ENCODE measurements at regions not wholly inside any gene's neighbourhood (a gene's known extent, or its start where the extent isn't known, plus 50 kb on each side); places are given as distances from the start of the nearest gene placed in this dataset.

GRCh38 chrX:116862340-116862739 is 399.6 kb upstream of the CT83 start:
- Histone ChIP-seq H2AK5ac (ENCODE audit: low read length) (no peak overlapping the region), H3K18ac (ENCODE audit: low read length) (no peak overlapping the region), H3K27ac (ENCODE audit: low read depth, low read length) (no peak overlapping the region), H3K14ac (ENCODE audit: low read length) (no peak overlapping the region), H3K4me2 (ENCODE audit: low read length) (no peak overlapping the region), H3K27me3 (ENCODE audit: insufficient read depth, low read length) (no peaks in the 10 kb centered on the region), H4K8ac (ENCODE audit: low read depth, low read length) (no peak overlapping the region), H3K9ac (ENCODE audit: low read length) (no peak overlapping the region), H4K12ac (ENCODE audit: low read depth, low read length) (no peak overlapping the region), H3K79me2 (ENCODE audit: control insufficient read depth, insufficient read depth, low read length, poor library complexity) (no peaks in the 10 kb centered on the region), H4K91ac (ENCODE audit: low read depth, low read length) (no peak overlapping the region), H2BK120ac (ENCODE audit: insufficient read depth, low read length, poor library complexity) (no peak overlapping the region), H3K79me1 (ENCODE audit: low read length) (no peaks in the 10 kb centered on the region), H3K4me3 (ENCODE audit: low read depth, low read length) (no peak overlapping the region), H3K9me3 (ENCODE audit: insufficient read depth, low read depth, low read length) (no peaks in the 10 kb centered on the region), H2AFZ (ENCODE audit: insufficient read depth, low read length, poor library complexity) (no peak overlapping the region), H2BK5ac (ENCODE audit: low read depth, low read length, poor library complexity) (no peak overlapping the region), H2BK12ac (ENCODE audit: low read length) (no peak overlapping the region), H3K23ac (ENCODE audit: low read length) (no peak overlapping the region), H3K4me1 (ENCODE audit: control insufficient read depth in 1 of 2, insufficient read depth in 2 of 2, low read length in 2 of 2) (no peaks in the 10 kb centered on the region), H3K4ac (ENCODE audit: low read depth, low read length) (no peak overlapping the region), H3K36me3 (ENCODE audit: control insufficient read depth in 1 of 2, insufficient read depth in 2 of 2, low read length in 2 of 2) (no peaks in the 10 kb centered on the region)
- no CpG with 5 or more reads among the region's 1 CpG for WGBS (ENCODE audit: extremely low coverage, insufficient coverage, insufficient read length)
- no peak for DNase-seq

DNA sequence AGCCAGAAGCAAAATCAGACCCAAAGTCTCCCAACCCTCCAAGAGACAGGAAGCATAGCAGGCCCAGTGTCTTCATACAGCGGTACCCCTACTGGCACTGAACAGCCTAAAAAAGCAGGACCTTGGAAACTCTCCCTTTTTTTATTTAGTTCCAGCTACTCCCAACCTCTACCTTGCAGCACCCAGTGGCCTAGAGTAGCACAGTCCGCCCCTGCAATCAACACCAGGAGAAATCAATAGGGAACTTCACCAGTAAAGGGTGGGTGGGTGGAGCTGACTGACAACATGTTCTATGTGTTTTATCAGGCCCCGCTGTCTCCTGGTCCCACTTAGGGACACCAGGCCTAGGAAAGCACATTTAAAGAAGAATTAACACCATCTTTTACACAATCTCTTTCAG is 378.5 kb upstream of the CT83 start:
- H3K4ac ChIP-seq (ENCODE audit: low read depth, low read length) = no peak overlapping the region
- no peak overlapping the region for H3K4me2 ChIP-seq (ENCODE audit: low read length)
- no peak overlapping the region for H4K8ac ChIP-seq (ENCODE audit: low read depth, low read length)
- H3K9ac ChIP-seq (ENCODE audit: low read length) = no peak overlapping the region
- no peak for DNase-seq
- no peaks in the 10 kb centered on the region for H3K9me3 ChIP-seq (ENCODE audit: insufficient read depth, low read depth, low read length)
- no peak overlapping the region for H2AK5ac ChIP-seq (ENCODE audit: low read length)
- no peak overlapping the region for H3K23ac ChIP-seq (ENCODE audit: low read length)
- H3K79me2 ChIP-seq (ENCODE audit: control insufficient read depth, insufficient read depth, low read length, poor library complexity) = no peaks in the 10 kb centered on the region
- H2BK5ac ChIP-seq (ENCODE audit: low read depth, low read length, poor library complexity) = no peak overlapping the region
- H2BK12ac ChIP-seq (ENCODE audit: low read length) = no peak overlapping the region
- WGBS (ENCODE audit: extremely low coverage, insufficient coverage, insufficient read length) = no CpG with 5 or more reads among the region's 3 CpGs
- no peaks in the 10 kb centered on the region for H3K79me1 ChIP-seq (ENCODE audit: low read length)
- no peak overlapping the region for H2AFZ ChIP-seq (ENCODE audit: insufficient read depth, low read length, poor library complexity)
- no peaks in the 10 kb centered on the region for H3K27me3 ChIP-seq (ENCODE audit: insufficient read depth, low read length)
- no peak overlapping the region for H3K27ac ChIP-seq (ENCODE audit: low read depth, low read length)
- no peak overlapping the region for H3K4me3 ChIP-seq (ENCODE audit: low read depth, low read length)
- no peaks in the 10 kb centered on the region for H3K36me3 ChIP-seq (ENCODE audit: control insufficient read depth in 1 of 2, insufficient read depth in 2 of 2, low read length in 2 of 2)
- H4K12ac ChIP-seq (ENCODE audit: low read depth, low read length) = no peak overlapping the region
- H4K91ac ChIP-seq (ENCODE audit: low read depth, low read length) = no peak overlapping the region
- no peak overlapping the region for H3K14ac ChIP-seq (ENCODE audit: low read length)
- H3K18ac ChIP-seq (ENCODE audit: low read length) = no peak overlapping the region
- no peak overlapping the region for H2BK120ac ChIP-seq (ENCODE audit: insufficient read depth, low read length, poor library complexity)
- no peaks in the 10 kb centered on the region for H3K4me1 ChIP-seq (ENCODE audit: control insufficient read depth in 1 of 2, insufficient read depth in 2 of 2, low read length in 2 of 2)

GRCh38 chrX:116827063-116827462 is 364.3 kb upstream of the CT83 start:
- no peaks in the 10 kb centered on the region for H3K36me3 ChIP-seq (ENCODE audit: control insufficient read depth in 1 of 2, insufficient read depth in 2 of 2, low read length in 2 of 2)
- H2BK12ac ChIP-seq (ENCODE audit: low read length) = no peak overlapping the region
- no CpG with 5 or more reads among the region's 4 CpGs for WGBS (ENCODE audit: extremely low coverage, insufficient coverage, insufficient read length)
- no peak for DNase-seq
- no peak overlapping the region for H3K9ac ChIP-seq (ENCODE audit: low read length)
- H3K23ac ChIP-seq (ENCODE audit: low read length) = no peak overlapping the region
- H3K4ac ChIP-seq (ENCODE audit: low read depth, low read length) = no peak overlapping the region
- H2AFZ ChIP-seq (ENCODE audit: insufficient read depth, low read length, poor library complexity) = no peak overlapping the region
- no peak overlapping the region for H4K8ac ChIP-seq (ENCODE audit: low read depth, low read length)
- H3K27ac ChIP-seq (ENCODE audit: low read depth, low read length) = no peak overlapping the region
- H4K12ac ChIP-seq (ENCODE audit: low read depth, low read length) = no peak overlapping the region
- H3K27me3 ChIP-seq (ENCODE audit: insufficient read depth, low read length) = no peaks in the 10 kb centered on the region
- H3K9me3 ChIP-seq (ENCODE audit: insufficient read depth, low read depth, low read length) = no peaks in the 10 kb centered on the region
- H2BK5ac ChIP-seq (ENCODE audit: low read depth, low read length, poor library complexity) = no peak overlapping the region
- no peak overlapping the region for H2BK120ac ChIP-seq (ENCODE audit: insufficient read depth, low read length, poor library complexity)
- no peak overlapping the region for H3K4me2 ChIP-seq (ENCODE audit: low read length)
- H4K91ac ChIP-seq (ENCODE audit: low read depth, low read length) = no peak overlapping the region
- no peaks in the 10 kb centered on the region for H3K79me1 ChIP-seq (ENCODE audit: low read length)
- no peak overlapping the region for H3K18ac ChIP-seq (ENCODE audit: low read length)
- H2AK5ac ChIP-seq (ENCODE audit: low read length) = no peak overlapping the region
- no peak overlapping the region for H3K14ac ChIP-seq (ENCODE audit: low read length)
- H3K79me2 ChIP-seq (ENCODE audit: control insufficient read depth, insufficient read depth, low read length, poor library complexity) = no peaks in the 10 kb centered on the region
- no peaks in the 10 kb centered on the region for H3K4me1 ChIP-seq (ENCODE audit: control insufficient read depth in 1 of 2, insufficient read depth in 2 of 2, low read length in 2 of 2)
- no peak overlapping the region for H3K4me3 ChIP-seq (ENCODE audit: low read depth, low read length)

DNA sequence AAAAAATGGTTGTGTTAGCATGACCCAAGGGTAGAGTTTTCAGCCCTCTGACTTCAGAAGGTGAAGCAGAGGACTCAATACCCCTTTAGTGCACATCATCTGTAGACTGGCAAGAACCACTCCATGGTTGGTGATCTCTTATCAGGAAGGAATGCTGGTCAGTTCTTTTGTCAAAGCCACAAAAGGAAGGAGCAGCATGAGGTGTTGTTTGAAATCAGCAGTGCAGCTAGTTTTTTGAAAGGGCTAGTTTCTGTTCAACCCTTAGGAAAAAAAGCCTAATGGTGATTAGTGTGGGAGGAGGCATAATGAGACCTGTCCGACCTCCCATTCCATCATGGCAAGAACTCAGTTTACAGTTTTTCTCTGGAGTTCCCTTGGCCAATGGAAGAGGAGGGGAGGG is 362.0 kb upstream of the CT83 start:
- Histone ChIP-seq H3K79me1 (ENCODE audit: low read length) (no peaks in the 10 kb centered on the region), H2BK120ac (ENCODE audit: insufficient read depth, low read length, poor library complexity) (no peak overlapping the region), H3K4ac (ENCODE audit: low read depth, low read length) (no peak overlapping the region), H3K18ac (ENCODE audit: low read length) (no peak overlapping the region), H3K9ac (ENCODE audit: low read length) (no peak overlapping the region), H3K27ac (ENCODE audit: low read depth, low read length) (no peak overlapping the region), H3K36me3 (ENCODE audit: control insufficient read depth in 1 of 2, insufficient read depth in 2 of 2, low read length in 2 of 2) (no peaks in the 10 kb centered on the region), H3K9me3 (ENCODE audit: insufficient read depth, low read depth, low read length) (no peaks in the 10 kb centered on the region), H2AFZ (ENCODE audit: insufficient read depth, low read length, poor library complexity) (no peak overlapping the region), H3K4me3 (ENCODE audit: low read depth, low read length) (no peak overlapping the region), H3K14ac (ENCODE audit: low read length) (no peak overlapping the region), H3K4me1 (ENCODE audit: control insufficient read depth in 1 of 2, insufficient read depth in 2 of 2, low read length in 2 of 2) (no peaks in the 10 kb centered on the region), H4K12ac (ENCODE audit: low read depth, low read length) (no peak overlapping the region), H3K27me3 (ENCODE audit: insufficient read depth, low read length) (no peaks in the 10 kb centered on the region), H2BK5ac (ENCODE audit: low read depth, low read length, poor library complexity) (no peak overlapping the region), H2BK12ac (ENCODE audit: low read length) (no peak overlapping the region), H2AK5ac (ENCODE audit: low read length) (no peak overlapping the region), H4K91ac (ENCODE audit: low read depth, low read length) (no peak overlapping the region), H4K8ac (ENCODE audit: low read depth, low read length) (no peak overlapping the region), H3K4me2 (ENCODE audit: low read length) (no peak overlapping the region), H3K79me2 (ENCODE audit: control insufficient read depth, insufficient read depth, low read length, poor library complexity) (no peaks in the 10 kb centered on the region), H3K23ac (ENCODE audit: low read length) (no peak overlapping the region)
- no CpG with 5 or more reads among the region's 1 CpG for WGBS (ENCODE audit: extremely low coverage, insufficient coverage, insufficient read length)
- DNase-seq = no peak
